NCI-H1930 (cell line): ENCODE measurements at regions not wholly inside any gene's neighbourhood (a gene's known extent, or its start where the extent isn't known, plus 50 kb on each side); places are given as distances from the start of the nearest gene placed in this dataset.
"Not testable (repeated sequence)": the region's sequence is repeated elsewhere in the genome, so short reads cannot be mapped to it uniquely, and the experiment has no call there.

Source experiments
- DNase-seq, 2 experiments: peaks; one replicate each; lab custom pipeline; 2025; lab: John Stamatoyannopoulos, UW

DNA sequence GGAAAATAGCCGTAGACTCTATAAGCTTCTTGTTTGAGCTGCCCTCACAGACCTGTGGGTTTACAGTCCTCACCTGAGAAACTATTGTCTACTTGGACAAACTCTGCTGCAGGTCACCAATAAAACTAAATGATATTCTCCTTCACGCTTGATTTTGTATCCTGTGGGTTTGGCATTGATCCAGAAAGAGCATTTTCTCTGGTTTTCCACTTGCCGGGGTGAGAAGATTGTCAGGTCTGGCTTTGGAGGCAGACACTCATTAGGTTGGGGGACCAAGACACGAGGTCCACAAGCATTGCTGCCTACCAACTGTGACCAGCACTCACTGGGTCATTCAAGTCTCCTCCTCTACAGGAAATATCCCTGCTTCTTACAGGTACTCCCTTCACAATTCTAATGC lies 68.5 kb downstream of the CDC14C start:
- no peak for DNase-seq

DNA sequence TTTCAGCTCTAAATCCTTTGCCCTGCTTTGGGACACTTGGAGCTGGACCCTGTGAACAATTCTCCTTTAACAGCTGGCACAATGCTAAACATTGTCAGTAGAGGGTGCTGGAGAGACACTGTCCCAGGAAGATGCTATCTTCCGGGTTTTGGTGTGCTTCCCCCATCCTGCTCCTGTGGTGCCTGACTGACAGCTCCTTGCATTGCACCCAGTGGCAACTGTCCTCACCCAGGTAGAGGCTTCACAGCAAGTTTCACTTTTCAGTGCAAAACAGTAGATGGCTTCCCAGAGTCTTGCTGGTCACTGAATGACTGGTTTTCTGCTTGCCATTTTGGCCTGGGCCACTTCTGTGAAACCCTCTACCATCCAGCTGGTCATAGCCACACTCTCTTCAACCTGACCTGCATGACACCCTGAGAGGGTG lies 77.3 kb downstream of the CDC14C start:
- peak in 1 of 2 experiments; percentile 8 for DNase-seq

DNA sequence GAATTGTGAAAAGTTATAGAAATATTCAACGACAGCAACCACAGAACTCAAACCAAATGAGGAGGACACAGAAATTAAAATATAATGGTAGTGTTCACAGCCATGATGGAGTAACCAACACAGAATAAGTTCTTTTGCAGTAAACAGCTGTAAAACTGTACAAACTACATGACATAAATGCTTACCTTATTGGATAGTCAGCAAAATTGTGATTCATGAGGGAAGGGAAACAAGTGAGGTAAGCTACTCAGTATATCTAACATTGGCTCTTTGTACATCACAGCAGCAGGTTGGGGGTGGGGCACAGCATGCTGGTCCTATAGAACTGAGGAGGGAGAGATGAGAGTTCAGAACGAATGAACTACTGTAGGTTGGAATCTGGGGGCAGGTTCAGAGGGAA lies 86.4 kb downstream of the CDC14C start:
- DNase-seq, result no peak

DNA sequence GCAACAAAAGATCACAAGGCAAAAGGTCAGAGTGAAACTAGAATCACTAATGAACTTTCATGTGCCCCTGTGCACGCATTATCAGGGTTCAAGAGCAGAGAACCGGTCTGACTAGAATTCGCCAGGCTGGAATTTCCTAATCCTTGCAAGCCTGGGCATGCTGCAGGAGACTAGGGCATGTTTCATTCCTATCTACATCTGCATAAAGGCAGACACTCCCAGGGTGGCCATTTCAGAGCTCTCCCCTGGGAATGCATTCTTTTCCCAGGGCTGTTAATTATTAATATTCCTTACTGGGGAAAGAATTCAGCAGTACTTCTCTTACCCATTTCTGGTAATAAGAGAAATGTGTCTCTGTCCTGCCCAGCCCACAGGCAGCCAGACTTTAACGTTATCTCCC lies 90.5 kb downstream of the CDC14C start:
- no peak for DNase-seq

DNA sequence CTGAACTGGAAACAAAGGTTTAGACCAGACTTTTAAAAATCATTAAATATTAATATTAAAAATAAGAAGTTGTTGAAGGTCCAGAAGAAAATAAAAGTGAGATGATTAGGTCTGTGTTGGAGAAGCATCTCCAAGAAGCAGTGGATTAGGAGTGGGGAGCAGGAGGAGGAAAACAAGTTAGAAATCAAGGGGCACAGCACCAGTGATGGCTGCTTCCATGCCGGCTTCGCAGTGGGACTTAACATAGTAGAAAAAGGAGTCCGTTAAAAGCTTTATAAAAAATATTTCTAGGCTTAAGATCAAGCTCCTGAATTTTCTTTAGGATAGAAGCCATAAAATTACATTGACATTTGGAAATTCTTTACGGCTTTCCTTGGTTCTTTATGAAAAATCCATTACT lies 95.8 kb downstream of the CDC14C start:
- DNase-seq, result no peak

DNA sequence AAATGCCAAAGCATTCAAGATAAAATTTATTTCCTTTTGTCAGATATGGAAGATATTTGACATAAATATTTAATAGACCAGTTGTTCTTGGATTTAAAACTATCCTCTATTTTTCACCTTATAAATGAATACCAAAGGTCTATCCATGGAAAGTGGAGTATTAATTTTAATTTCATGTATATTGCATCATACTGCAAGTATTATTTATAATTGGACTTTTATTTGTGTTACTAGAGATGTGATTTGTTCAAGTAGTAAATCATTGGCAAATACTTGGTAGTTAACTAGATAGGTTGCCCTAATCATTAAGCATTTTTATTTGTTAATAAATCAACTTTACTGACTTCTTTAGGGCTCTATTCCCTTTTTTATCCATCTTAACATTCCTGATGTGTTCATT lies 98.1 kb downstream of the CDC14C start:
- no peak for DNase-seq

DNA sequence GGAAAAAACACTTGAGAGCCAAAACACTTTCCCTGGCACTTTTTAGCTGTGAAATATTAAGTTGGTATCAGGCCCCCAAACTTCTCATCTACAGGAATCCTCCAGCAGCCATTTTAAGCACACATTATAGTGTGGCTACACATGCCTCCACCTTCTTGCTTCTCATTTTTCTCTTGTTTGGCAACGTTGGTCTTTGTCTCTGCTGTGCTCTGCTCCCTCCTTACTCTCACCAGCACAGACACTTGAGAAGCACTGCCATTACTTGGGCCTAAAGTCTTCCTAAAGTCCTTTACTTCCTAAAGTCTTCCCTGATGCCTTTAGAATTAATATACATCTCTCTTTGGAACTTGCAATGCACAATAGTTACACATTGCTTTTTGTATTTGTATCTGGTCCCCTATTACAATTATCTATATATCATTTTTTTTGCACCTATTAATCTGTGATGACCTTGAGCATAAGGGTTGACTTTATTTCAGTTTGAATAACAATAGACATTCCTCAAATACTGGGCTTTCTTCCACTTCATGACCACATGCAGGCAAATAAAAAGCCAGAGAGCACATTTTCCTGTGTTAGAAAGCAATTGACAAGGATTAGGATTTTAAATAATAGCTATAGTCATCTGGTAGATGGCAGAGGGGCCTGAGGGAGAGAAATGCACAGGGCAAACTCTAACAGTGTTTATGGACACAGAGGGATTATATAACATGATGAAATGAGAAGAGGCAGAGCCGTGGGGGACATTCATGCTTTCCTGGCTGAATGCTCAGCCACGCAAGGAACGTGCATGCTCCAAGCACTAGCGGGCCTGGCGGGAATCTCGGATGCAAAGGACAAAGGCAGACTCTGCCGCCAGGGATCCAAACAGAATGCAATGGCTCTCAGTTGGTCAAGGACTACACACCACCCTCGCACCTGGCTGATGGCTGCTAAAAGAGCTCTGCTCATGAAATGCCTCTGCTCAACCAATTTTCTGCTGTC lies 99.3 kb downstream of the CDC14C start:
- no peak for DNase-seq

DNA sequence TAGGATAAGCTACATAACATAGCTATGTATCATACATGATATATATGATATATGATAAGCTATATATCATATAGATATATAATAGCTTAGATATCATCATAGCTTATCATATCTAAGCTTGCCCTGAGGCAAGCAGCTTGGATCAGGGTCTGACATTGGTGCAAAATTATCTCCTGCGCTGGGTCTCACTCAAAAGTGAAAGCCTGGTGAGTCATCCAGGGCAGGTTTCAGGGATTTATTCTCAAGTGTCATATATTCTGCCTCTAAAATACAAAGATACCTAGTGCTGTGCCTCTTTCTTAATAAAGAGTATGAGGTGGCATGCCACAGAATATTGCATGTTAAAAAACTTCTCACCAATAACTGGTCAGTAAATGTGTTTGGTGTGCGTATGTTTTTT lies 105.9 kb downstream of the CDC14C start:
- DNase-seq, result no peak

DNA sequence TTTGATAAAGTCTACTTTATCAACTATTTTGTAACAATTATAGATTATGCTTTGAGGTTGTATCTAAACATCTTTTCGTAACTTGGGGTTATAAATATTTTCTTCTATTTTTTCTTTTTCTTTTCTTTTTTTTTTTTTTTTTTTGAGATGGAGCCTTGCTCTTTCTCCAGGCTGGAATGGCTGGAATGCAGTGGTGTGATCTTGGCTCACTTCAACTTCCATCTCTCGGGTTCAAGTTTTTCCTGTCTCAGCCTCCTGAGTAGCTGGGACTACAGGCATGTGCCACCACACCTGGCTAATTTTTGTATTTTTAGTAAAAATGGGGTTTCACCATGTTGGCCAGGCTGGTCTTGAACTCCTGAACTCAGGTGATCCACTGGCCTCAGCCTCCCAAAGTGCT lies 108.8 kb downstream of the CDC14C start:
- not testable (repeated sequence) for DNase-seq

DNA sequence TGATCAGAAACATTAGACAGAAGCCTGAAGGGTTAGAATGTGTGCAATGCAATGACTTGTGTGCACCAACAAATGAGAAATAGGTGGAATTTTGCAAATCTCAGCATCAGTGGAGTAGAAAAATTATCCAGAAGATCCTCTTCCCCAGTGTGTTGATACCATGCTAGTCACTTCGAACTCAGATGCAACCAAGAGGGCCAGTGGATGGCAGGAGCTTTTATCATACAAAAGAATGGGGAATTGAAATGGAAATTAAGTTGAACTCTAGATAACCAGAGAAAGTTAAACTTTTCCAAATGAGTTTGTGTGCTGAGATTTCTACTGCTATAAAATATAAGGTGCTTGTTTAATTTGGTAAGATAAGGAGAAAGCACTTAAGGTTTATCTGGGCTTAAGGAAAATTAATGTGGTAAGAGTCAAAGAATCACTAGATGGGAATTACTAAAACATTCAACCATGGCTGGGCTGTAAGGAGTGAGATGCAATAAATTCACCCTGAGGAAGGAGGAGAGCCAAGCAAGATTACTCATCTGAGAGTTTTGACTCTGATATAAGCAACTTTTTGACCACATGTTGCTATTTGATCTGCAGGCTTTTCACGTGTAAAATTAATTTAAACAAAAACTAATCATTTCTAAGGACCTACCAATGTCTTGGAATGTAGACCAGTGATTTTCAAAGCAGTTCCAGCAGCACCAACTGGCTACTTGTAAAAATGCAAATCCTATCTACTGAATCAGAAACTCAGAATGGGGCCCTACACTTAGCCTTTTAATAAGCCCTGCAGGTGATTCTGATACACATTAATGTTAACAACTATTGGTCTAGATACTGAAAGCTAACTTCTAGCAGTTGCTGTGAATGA lies 113.2 kb downstream of the CDC14C start:
- DNase-seq, result no peak

DNA sequence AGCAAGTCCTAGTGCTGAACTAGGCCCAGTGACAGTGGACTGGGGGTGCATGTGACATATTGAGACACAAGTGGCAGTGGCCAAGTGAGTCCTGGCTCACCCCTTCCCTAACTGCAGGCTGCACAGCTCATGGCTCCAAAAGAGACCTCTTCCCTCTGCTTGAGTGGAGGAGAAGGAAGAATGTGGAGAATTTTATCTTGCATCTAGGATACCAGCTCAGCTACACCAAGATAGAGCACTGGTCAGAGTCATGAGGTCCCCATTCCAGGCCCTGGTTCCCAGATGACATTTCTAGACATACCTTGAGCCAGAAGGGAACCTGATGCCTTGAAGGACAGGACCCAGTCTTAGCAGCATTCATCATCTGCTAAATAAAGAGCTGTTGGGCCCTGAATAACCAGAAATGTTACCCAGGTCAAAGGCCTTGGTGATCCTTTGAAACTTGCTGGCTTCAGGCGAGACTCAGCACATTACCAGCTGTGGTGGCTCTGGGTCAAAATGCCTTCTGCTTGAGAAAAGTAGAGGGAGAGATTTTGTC lies 114.5 kb downstream of the CDC14C start:
- no peak for DNase-seq

DNA sequence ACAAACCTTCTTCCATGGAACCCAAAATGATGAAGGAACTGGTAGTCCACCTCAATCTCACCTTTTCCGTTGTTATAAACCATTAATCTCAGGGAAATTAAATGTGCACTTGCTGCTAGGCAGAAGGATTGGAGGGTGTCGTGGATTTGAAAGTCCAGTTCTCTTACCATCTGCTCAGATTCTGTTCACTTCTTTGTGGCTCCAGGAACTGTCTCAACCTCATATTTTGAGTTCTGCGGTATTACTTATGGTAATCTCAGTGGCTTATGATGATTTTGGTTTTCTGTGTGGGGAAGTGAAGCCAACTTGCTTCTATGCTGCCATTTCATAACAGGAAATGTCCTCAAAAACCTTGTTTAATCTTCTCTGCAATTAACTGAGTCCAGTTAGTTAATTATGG lies 136.4 kb downstream of the CDC14C start:
- DNase-seq, result no peak

DNA sequence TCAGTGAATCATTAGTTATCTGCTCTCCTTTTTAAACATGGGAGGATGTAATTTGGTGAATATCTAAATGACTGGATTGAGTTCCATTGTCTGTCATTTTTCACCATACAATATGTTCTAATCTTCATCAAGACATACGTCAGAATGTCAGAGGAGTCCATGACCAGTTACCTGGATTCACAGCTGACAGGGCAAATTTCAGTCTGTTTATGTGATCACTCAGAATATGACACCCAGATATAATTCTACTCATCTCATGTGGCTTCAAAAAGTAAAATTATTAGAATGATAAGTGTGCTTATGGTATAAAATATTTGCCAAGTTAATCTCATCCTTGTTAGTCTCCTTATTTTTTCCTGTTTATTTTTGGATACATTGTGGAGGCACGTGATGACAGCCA lies 150.2 kb downstream of the CDC14C start:
- no peak for DNase-seq

DNA sequence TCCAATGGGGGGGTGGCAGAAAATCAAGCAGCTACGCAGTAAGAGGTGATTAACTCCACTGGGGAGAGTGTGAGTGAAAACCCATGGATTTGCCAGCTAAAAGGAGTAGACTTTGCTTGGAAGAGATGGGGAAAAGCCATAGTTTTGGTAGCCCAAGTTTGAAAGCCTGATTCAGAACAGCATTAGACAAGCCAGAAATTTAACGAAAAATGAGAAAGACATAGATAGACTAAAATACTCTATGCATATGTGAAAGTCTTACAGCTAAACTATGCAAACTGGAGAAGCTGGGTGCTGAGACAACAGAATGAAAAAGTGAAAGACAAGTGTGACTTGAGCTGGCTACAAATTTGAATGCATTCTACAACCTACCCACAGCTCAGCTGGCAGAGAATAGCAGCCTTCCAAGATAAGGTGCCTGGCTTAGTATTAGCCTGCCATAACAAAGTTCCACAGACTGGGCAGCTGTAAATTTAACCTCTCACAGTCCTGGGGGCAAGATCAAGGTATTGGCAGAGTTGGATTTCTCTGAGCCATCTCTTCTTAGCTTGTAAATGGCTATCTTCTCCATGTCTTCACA lies 156.6 kb downstream of the CDC14C start:
- DNase-seq, result no peak

DNA sequence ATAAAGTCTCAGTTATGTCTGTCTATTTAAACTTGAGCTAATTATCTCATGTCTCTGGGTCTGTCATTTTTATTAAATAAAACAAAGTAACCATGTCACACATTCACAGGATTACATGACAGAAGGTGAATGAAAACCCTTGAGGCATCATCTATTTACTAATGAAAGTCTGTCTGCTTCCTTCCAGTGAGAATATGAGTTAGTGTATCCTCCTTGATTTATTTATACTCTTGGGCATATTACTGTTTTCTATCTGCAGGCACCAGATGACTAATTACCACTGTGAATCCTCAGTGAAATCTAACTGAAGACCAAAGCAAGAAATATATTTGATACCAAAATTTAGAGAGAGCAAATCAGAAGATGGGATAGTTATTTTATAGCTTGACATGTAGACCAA lies 163.7 kb downstream of the CDC14C start:
- DNase-seq, result no peak

DNA sequence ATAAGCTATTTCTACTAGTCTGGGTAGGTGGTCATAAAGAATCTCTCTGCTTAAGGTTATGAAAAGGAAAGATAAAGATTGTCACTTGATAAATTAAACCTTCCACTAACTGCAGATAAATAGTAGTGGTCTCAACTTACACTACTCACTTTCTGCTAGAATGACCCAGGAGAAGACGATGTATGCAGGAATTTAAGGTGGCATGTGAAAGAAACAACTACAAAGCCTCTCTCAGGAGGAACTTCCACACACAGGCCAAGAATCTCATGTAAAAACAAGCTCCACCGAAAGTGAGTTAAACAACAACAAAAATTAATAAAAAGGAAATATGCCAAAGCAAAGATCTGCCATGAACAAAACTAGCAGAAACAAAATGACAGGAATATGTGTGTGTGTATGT lies 165.4 kb downstream of the CDC14C start:
- DNase-seq, result no peak

DNA sequence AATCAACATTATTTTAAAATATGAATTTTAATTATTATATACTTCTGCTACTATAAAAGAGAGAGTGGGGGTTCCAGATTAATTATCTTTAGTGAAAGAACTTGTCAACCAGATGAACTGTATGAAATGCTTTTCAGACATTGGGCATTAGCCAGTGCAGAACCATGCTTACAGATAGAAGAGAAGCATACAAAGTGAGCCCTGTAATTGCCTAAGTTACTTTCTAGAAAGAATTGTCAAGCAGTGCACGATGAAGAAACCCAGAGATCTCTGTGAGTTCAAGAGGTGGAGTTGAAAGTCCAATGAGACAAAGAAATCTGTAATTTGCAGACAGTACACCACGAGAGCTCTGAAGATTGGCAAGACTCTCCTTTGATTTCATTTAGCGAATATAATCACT lies 166.7 kb downstream of the CDC14C start:
- no peak for DNase-seq

DNA sequence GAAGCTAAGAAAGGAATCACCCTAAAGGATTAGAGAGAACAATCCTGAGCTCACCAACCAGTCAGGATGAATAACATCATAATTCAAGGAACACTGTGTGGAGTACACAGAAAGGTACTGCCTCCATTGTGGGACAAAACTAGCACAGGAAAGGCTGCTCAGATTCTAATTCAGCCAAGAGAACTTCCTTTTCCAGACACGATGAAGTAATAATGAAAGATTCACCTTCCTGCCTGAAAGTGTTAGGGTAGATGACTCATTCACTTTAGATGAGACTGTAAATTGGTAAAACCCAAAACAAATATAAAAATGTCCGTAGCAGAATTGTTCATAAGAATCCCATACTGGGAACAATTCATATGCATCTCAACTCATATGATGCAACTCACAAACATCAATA lies 167.2 kb downstream of the CDC14C start:
- DNase-seq, result no peak

DNA sequence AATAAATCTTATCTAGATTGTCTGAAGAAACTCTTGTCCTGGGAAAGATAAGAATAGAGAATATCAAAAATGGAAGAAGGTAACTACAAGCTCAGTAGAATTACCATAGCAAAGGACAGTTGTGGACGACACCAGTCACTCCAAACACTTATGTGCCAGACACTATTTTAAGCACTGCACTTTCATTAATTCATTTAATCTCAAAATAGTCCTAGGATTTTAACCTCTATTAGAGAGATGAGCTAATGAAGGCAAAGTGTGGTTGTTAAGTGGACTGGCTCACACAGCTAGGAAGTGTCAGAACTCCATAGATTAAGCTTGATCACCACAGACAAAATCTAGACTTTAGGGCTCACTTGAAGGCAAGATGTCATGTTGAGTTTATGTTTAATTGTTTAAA lies 168.9 kb downstream of the CDC14C start:
- no peak for DNase-seq

DNA sequence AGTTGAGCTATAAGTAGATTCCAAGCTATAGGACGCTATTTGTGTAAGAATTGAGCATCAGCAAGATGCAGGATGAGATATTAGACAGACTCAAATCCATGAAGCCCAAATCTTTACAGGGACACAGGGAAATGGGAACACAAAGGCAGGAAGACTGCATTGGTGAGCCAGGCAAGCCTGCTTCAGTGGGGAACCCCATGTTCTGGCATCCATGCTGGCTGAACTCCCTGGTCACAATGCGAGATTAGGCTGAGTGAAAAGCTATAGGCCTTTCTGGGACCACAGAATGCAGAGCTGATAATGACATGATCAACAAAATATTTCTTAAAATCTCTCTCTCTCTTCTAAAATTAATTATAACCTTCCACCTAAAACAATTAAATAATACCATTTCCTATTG lies 170.5 kb downstream of the CDC14C start:
- no peak for DNase-seq

DNA sequence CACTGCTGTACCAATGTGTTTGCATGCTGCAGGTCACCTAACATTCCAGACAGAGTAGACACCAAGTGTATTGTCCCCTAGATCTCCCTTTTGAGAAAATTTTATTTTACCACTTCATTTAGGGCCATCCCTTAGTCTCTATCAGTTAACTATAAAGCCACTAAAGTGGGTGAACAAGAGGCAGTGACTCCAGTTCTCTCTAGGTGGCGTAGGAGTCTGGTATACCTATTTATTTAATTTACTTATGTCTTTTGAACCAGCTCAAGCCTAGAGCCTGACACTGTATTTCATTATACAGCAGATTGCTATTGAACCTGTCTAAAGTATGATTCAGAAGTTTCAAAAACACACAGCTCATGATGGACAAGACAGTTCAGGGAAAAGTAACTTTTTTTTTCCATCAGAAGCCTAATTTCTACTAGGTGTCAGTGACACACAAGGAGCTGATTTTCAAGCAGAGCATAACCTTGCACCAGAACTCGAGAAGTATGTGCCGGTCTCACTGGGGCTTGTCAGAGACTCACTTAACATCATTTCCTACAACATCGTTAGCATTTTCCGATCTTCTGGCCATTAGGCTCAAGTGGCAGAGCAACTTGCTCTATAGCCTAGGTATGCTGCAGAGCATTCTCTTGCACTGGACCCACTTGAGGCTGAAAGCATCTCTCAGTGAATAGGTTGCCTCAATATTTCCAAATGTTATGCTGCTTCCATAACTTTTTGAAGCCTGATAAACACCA lies 175.4 kb downstream of the CDC14C start:
- peak in 1 of 2 experiments; percentile 3 for DNase-seq
